ACHN (cell line): ENCODE measurements at regions not wholly inside any gene's neighbourhood (a gene's known extent, or its start where the extent isn't known, plus 50 kb on each side); places are given as distances from the start of the nearest gene placed in this dataset.
"Not testable (repeated sequence)": the region's sequence is repeated elsewhere in the genome, so short reads cannot be mapped to it uniquely, and the experiment has no call there.

ENCODE experiments used
- DNase-seq: peaks from one replicate; pipeline ENCODE4 v3.0.0-alpha.2; 2015
- in situ Hi-C: cut with HindIII; loops from 2 replicates; pipeline ENCODE4 v1.10.0; 2017; ENCODE audit warnings: low sequenced_read_pairs, low pct_ligation_motif_present, low pct_unique_long_range_greater_than_20kb

GRCh38 chr18:3328532-3328931, 66.6 kb downstream of the MYL12B start:
- in situ Hi-C loops = no loop called here
- DNase-seq = no peak

GRCh38 chr18:3329471-3329870, 67.5 kb downstream of the MYL12B start:
- in situ Hi-C loops = no loop called here
- no peak for DNase-seq

GRCh38 chr18:3329872-3330271, 67.9 kb downstream of the MYL12B start:
- in situ Hi-C loops = no loop called here
- DNase-seq = no peak

- in situ Hi-C loops = no loop called here
- DNase-seq = no peak
Measured at GRCh38 chr18:3330622-3331021, 68.7 kb downstream of the MYL12B start.

- DNase-seq = no peak
- in situ Hi-C loops = no loop called here
Measured at GRCh38 chr18:3332376-3332775, 70.4 kb downstream of the MYL12B start.

GRCh38 chr18:3333056-3333720, 71.3 kb downstream of the MYL12B start:
- in situ Hi-C loops = no loop called here
- DNase-seq = no peak

GRCh38 chr18:3333721-3334386, 71.9 kb downstream of the MYL12B start:
- no peak for DNase-seq
- in situ Hi-C loops = no loop called here

GRCh38 chr18:3340015-3340681, 78.2 kb downstream of the MYL12B start:
- in situ Hi-C loops = no loop called here
- DNase-seq = no peak

- in situ Hi-C loops = no loop called here
- peak; percentile 18 for DNase-seq
Measured at GRCh38 chr18:3340682-3341097, 78.8 kb downstream of the MYL12B start.

- DNase-seq = no peak
- in situ Hi-C loops = no loop called here
Measured at GRCh38 chr18:3342628-3343027, 80.7 kb downstream of the MYL12B start.

GRCh38 chr18:3345452-3345851, 83.5 kb downstream of the MYL12B start:
- no peak for DNase-seq

GRCh38 chr18:3345885-3346284, 84.0 kb downstream of the MYL12B start:
- in situ Hi-C loops = no loop called here
- DNase-seq = no peak

More at GRCh38 chr18:3345452-3345851, 83.5 kb downstream of the MYL12B start:
- in situ Hi-C loops = no loop called here

GRCh38 chr18:3346487-3346886, 84.6 kb downstream of the MYL12B start:
- no peak for DNase-seq
- in situ Hi-C loops = no loop called here

- in situ Hi-C loops = no loop called here
- no peak for DNase-seq
Measured at GRCh38 chr18:3347286-3347803, 85.4 kb downstream of the MYL12B start.

- DNase-seq = no peak
- in situ Hi-C loops = no loop called here
Measured at GRCh38 chr18:3348176-3348575, 86.2 kb downstream of the MYL12B start.

- in situ Hi-C loops, DNase-seq: not testable (repeated sequence)
Measured at GRCh38 chr18:3349046-3349841, 87.3 kb downstream of the MYL12B start.

GRCh38 chr18:3350021-3350420, 88.1 kb downstream of the MYL12B start:
- DNase-seq = no peak
- in situ Hi-C loops = no loop called here

GRCh38 chr18:3350566-3351527, 88.9 kb downstream of the MYL12B start:
- in situ Hi-C loops = no loop called here
- DNase-seq = no peak
